ENCODE measurements at regions not wholly inside any gene's neighbourhood (a gene's known extent, or its start where the extent isn't known, plus 50 kb on each side); places are given as distances from the start of the nearest gene placed in this dataset.

DNA sequence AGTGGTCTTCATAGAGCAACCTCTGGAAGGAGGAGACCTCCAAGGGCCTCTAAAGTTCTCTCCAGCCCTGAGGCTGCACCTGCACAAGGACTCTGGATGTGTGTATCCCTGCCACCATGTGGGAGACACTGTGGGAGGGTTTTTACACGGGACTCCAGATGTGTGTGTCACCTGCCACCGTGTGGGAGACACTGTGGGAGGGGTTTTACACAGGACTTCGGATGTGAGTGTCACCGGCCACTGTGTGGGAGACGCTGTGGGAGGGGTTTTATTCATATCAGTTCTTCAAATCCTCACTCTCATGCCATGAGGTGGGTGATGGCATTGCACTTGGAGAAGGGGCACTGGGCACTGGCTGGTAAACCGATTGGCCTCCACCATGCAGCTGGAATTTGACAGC lies 90.2 kb upstream of the SSTR4 start:
- no peaks in the 10 kb centered on the region for H3K4me1 Mint-ChIP-seq (ENCODE audit: low read depth, unreplicated experiment)

DNA sequence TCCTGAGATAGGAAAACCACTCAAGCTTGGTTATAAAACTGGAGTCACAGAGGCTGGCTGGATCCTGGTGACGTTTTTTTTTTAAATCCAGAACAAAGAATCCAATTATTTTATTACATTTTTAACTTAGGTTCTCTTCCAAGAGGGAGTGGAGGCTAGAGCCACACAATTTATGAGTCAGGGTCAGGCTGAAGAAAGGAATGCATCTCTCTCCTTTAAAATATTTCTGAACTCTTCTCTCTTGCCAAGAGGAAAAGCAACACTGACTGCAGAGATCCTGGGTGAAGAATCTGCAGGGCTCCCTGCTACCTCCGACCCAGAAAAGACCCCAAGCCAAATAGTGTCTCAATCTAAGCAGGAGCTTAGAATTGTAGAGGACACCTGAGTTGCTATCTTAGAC lies 88.5 kb upstream of the SSTR4 start:
- Mint-ChIP-seq H3K36me3 (ENCODE audit: unreplicated experiment) (no peaks in the 10 kb centered on the region), H3K9me3 (ENCODE audit: unreplicated experiment) (peaks cover 3% of the 10 kb centered on the region), H3K27me3 (ENCODE audit: unreplicated experiment) (no peaks in the 10 kb centered on the region), H3K27ac (ENCODE audit: unreplicated experiment) (no peak overlapping the region), H3K4me1 (ENCODE audit: low read depth, unreplicated experiment) (no peaks in the 10 kb centered on the region), H3K4me3 (ENCODE audit: unreplicated experiment) (no peak overlapping the region)
- no peak for DNase-seq
- TF ChIP-seq, protein P1, sequence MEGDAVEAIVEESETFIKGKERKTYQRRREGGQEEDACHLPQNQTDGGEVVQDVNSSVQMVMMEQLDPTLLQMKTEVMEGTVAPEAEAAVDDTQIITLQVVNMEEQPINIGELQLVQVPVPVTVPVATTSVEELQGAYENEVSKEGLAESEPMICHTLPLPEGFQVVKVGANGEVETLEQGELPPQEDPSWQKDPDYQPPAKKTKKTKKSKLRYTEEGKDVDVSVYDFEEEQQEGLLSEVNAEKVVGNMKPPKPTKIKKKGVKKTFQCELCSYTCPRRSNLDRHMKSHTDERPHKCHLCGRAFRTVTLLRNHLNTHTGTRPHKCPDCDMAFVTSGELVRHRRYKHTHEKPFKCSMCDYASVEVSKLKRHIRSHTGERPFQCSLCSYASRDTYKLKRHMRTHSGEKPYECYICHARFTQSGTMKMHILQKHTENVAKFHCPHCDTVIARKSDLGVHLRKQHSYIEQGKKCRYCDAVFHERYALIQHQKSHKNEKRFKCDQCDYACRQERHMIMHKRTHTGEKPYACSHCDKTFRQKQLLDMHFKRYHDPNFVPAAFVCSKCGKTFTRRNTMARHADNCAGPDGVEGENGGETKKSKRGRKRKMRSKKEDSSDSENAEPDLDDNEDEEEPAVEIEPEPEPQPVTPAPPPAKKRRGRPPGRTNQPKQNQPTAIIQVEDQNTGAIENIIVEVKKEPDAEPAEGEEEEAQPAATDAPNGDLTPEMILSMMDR (IDR thresholded peaks at IDR 0.05; ENCODE audit: partially characterized antibody, unreplicated experiment): no peak

More for the DNA sequence above, 90.2 kb upstream of the SSTR4 start:
- DNase-seq: no peak
- Mint-ChIP-seq H3K4me3 (ENCODE audit: unreplicated experiment) (no peak overlapping the region), H3K27me3 (ENCODE audit: unreplicated experiment) (no peaks in the 10 kb centered on the region), H3K36me3 (ENCODE audit: unreplicated experiment) (no peaks in the 10 kb centered on the region), H3K27ac (ENCODE audit: unreplicated experiment) (no peak overlapping the region), H3K9me3 (ENCODE audit: unreplicated experiment) (peaks cover 3% of the 10 kb centered on the region)
- TF ChIP-seq, protein P1 (IDR thresholded peaks at IDR 0.05; ENCODE audit: partially characterized antibody, unreplicated experiment): no peak

DNA sequence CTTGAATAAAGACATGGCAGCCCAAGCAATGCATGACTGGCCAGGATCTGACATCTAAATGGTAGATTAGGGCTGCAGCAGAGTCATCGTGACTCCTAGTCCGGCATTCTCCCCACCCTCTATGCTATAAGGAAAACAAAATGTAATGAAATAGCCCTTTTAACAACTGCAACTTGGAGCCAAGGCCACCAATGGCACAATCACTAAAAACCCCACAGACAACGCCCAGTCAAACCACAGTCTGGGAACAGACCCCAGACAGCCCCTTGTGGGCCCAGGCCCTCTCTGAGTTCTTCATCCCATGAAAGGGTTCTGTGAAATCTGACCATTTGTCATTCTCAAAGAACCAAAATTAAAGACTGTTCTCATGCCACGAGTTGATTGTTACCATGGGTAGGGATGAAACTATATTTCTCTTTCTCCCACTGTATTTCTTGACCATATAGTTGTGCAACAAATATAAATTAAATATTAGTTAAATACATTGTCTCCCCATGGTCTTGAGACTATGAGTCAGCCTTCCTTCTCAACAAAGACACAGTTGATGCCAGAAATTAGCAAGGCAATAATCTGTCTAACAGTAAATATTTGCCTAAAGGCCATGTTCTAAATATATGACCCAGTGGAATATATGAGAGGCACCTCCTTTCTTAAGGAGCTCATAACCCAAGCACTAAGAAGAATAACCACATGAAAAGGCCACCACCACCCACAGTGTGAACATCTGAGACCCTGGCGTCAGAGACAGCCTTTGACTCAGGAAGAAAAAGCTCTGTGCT lies 85.6 kb upstream of the SSTR4 start:
- no peaks in the 10 kb centered on the region for H3K4me1 Mint-ChIP-seq (ENCODE audit: low read depth, unreplicated experiment)
- H3K4me3 Mint-ChIP-seq (ENCODE audit: unreplicated experiment): no peak overlapping the region
- DNase-seq: no peak
- no peaks in the 10 kb centered on the region for H3K36me3 Mint-ChIP-seq (ENCODE audit: unreplicated experiment)
- no peak overlapping the region for H3K27ac Mint-ChIP-seq (ENCODE audit: unreplicated experiment)
- peaks cover 3% of the 10 kb centered on the region for H3K9me3 Mint-ChIP-seq (ENCODE audit: unreplicated experiment)
- TF ChIP-seq, protein P1 (IDR thresholded peaks at IDR 0.05; ENCODE audit: partially characterized antibody, unreplicated experiment): no peak
- no peaks in the 10 kb centered on the region for H3K27me3 Mint-ChIP-seq (ENCODE audit: unreplicated experiment)

DNA sequence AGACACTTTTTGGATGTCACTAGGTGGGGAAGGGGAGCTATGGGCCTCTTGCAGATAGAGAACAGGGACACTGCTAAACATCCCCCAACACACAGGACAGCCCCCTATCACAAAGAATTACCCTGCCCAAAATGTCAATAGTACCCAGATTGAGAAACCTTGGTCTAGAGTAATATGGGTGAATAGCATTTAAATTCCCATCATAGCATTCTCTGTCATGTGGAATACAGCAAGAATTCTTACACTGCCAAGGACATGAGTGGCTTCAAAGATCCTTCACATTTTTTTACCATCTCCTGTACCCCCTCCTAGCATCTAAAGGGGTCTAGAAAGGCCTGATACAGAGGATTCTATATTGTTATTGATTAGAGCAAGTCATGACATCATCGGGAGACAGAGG lies 83.1 kb upstream of the SSTR4 start:
- no peaks in the 10 kb centered on the region for H3K4me1 Mint-ChIP-seq (ENCODE audit: low read depth, unreplicated experiment)
- H3K4me3 Mint-ChIP-seq (ENCODE audit: unreplicated experiment): no peak overlapping the region
- H3K27me3 Mint-ChIP-seq (ENCODE audit: unreplicated experiment): no peaks in the 10 kb centered on the region
- no peak overlapping the region for H3K27ac Mint-ChIP-seq (ENCODE audit: unreplicated experiment)
- no peak for DNase-seq
- H3K9me3 Mint-ChIP-seq (ENCODE audit: unreplicated experiment): no peaks in the 10 kb centered on the region
- TF ChIP-seq, protein P1 (IDR thresholded peaks at IDR 0.05; ENCODE audit: partially characterized antibody, unreplicated experiment): no peak
- no peaks in the 10 kb centered on the region for H3K36me3 Mint-ChIP-seq (ENCODE audit: unreplicated experiment)

DNA sequence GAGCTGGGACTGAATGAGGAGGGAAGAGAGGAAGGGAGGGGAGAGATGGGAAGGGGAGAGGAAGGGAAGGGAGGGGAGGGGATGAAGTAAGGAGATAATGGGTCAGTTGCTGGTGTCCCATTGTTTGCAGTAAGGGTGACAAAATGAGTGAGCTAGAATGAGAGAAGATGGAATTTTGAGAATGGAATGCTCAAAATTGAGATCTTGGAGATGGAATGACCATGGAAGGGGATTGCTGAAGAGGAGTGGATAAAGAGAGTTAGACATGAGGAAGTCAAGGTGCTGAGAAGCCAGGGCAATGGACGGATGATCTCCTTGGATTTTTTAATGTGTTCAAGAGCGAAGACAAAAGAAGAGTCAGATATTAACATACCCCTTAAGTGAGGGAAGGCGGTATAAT lies 80.5 kb upstream of the SSTR4 start:
- TF ChIP-seq, protein P1 (IDR thresholded peaks at IDR 0.05; ENCODE audit: partially characterized antibody, unreplicated experiment): no peak
- H3K4me3 Mint-ChIP-seq (ENCODE audit: unreplicated experiment): no peak overlapping the region
- no peaks in the 10 kb centered on the region for H3K27me3 Mint-ChIP-seq (ENCODE audit: unreplicated experiment)
- no peaks in the 10 kb centered on the region for H3K9me3 Mint-ChIP-seq (ENCODE audit: unreplicated experiment)
- H3K36me3 Mint-ChIP-seq (ENCODE audit: unreplicated experiment): no peaks in the 10 kb centered on the region
- H3K4me1 Mint-ChIP-seq (ENCODE audit: low read depth, unreplicated experiment): no peaks in the 10 kb centered on the region
- DNase-seq: no peak
- H3K27ac Mint-ChIP-seq (ENCODE audit: unreplicated experiment): no peak overlapping the region

Measured in glutamatergic neuron (in vitro differentiated cells).